ENCODE measurements at regions not wholly inside any gene's neighbourhood (a gene's known extent, or its start where the extent isn't known, plus 50 kb on each side); places are given as distances from the start of the nearest gene placed in this dataset.

DNA sequence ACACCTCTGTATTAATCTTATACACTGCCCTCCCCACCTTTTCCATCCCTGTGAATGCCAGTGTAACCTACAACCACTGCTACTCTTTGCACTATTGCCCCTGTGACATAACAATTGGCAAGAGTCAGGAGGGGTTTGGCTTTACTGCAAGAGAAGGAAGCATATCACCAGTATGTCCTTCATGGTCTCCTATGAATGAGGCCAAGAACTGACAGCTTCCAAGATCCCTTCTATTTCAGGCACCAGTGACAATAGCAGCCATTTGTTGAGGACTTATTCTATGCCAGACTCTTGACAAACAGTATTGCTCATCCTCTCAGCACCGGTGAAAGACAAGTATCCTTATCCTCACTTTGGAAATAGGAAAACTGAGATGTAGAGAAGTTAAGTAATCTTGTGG lies 363.9 kb downstream of the MID1IP1 start:
- no peak for TF ChIP-seq EZH2phosphoT487 (conservative IDR thresholded peaks at IDR 0.05; ENCODE audit: low read length)
- TF ChIP-seq, protein P1, sequence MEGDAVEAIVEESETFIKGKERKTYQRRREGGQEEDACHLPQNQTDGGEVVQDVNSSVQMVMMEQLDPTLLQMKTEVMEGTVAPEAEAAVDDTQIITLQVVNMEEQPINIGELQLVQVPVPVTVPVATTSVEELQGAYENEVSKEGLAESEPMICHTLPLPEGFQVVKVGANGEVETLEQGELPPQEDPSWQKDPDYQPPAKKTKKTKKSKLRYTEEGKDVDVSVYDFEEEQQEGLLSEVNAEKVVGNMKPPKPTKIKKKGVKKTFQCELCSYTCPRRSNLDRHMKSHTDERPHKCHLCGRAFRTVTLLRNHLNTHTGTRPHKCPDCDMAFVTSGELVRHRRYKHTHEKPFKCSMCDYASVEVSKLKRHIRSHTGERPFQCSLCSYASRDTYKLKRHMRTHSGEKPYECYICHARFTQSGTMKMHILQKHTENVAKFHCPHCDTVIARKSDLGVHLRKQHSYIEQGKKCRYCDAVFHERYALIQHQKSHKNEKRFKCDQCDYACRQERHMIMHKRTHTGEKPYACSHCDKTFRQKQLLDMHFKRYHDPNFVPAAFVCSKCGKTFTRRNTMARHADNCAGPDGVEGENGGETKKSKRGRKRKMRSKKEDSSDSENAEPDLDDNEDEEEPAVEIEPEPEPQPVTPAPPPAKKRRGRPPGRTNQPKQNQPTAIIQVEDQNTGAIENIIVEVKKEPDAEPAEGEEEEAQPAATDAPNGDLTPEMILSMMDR (IDR thresholded peaks at IDR 0.05; ENCODE audit: insufficient read depth, low read length, poor library complexity, severe bottlenecking) = no peak
- Histone ChIP-seq H3K36me3 (ENCODE audit: low read length) (no peaks in the 10 kb centered on the region), H2AFZ (ENCODE audit: low read depth, low read length, severe bottlenecking) (no peak overlapping the region), H3K9me3 (ENCODE audit: insufficient read depth, low read length) (no peaks in the 10 kb centered on the region), H4K20me1 (ENCODE audit: low read depth, low read length) (no peaks in the 10 kb centered on the region), H3K4me3 (ENCODE audit: insufficient read depth, low read length, poor library complexity, severe bottlenecking) (no peak overlapping the region), H3K4me2 (ENCODE audit: low read depth, low read length, poor library complexity, severe bottlenecking) (no peak overlapping the region), H3K27ac (ENCODE audit: low read depth, low read length) (no peak overlapping the region), H3K9ac (ENCODE audit: low read length) (no peak overlapping the region), H3F3A (ENCODE audit: insufficient read depth) (no peaks in the 10 kb centered on the region), H3K27me3 (ENCODE audit: low read length) (no peaks in the 10 kb centered on the region), H3K79me2 (ENCODE audit: insufficient read depth, low read length) (no peaks in the 10 kb centered on the region), H3K9me2 (replicated peaks; ENCODE audit: insufficient read depth, low read length) (no peaks in the 10 kb centered on the region)

DNA sequence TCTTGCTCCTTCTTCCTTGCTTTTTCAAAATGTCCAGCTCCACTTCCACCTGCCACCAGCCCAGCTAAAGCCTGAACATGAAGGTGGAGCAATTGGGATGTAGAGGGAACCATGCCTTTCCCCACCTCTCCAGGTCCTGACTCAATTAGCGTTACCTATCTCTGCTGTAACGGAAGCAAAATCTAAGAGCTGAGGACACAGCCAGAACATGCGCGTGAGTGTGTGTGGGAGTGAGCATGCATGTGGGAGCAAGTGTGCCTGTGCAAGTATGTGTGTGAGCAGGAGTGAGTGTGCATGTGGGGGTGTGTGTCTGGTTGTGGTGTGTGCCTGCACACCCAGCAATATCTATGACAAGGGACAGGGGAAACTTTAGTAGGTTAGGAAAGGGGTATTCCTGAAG lies 364.5 kb downstream of the MID1IP1 start:
- H2AFZ ChIP-seq (ENCODE audit: low read depth, low read length, severe bottlenecking) = no peak overlapping the region
- no peak overlapping the region for H3K4me2 ChIP-seq (ENCODE audit: low read depth, low read length, poor library complexity, severe bottlenecking)
- H3K9ac ChIP-seq (ENCODE audit: low read length) = no peak overlapping the region
- no peak overlapping the region for H3K27ac ChIP-seq (ENCODE audit: low read depth, low read length)
- H3K36me3 ChIP-seq (ENCODE audit: low read length) = no peaks in the 10 kb centered on the region
- no peaks in the 10 kb centered on the region for H4K20me1 ChIP-seq (ENCODE audit: low read depth, low read length)
- H3F3A ChIP-seq (ENCODE audit: insufficient read depth) = no peaks in the 10 kb centered on the region
- no peaks in the 10 kb centered on the region for H3K79me2 ChIP-seq (ENCODE audit: insufficient read depth, low read length)
- TF ChIP-seq, protein P1 (IDR thresholded peaks at IDR 0.05; ENCODE audit: insufficient read depth, low read length, poor library complexity, severe bottlenecking) = no peak
- no peak for TF ChIP-seq EZH2phosphoT487 (conservative IDR thresholded peaks at IDR 0.05; ENCODE audit: low read length)
- no peaks in the 10 kb centered on the region for H3K9me2 ChIP-seq (replicated peaks; ENCODE audit: insufficient read depth, low read length)
- H3K4me3 ChIP-seq (ENCODE audit: insufficient read depth, low read length, poor library complexity, severe bottlenecking) = no peak overlapping the region
- H3K9me3 ChIP-seq (ENCODE audit: insufficient read depth, low read length) = no peaks in the 10 kb centered on the region
- no peaks in the 10 kb centered on the region for H3K27me3 ChIP-seq (ENCODE audit: low read length)

DNA sequence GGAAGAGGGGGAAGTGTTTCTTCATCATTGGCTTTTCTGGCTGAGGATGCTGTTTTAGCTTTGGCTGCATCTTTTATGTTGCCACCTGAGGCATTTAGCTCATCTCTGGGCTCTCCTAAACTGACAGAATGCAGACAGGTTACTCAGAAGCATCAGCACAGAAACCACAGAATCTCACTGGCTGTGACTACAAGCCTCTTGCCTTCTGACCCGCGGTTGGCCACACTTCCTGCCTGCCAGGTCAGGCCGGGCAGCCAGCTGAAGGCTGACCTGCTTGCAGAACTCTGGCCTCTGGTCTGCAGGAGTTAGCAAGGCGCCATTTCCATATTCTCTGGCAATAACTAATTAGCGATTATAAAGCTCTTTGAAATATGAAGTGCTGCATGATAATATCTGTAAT lies 366.5 kb downstream of the MID1IP1 start:
- no peaks in the 10 kb centered on the region for H3K9me3 ChIP-seq (ENCODE audit: insufficient read depth, low read length)
- H3K36me3 ChIP-seq (ENCODE audit: low read length) = no peaks in the 10 kb centered on the region
- no peaks in the 10 kb centered on the region for H3K9me2 ChIP-seq (replicated peaks; ENCODE audit: insufficient read depth, low read length)
- no peaks in the 10 kb centered on the region for H3F3A ChIP-seq (ENCODE audit: insufficient read depth)
- TF ChIP-seq EZH2phosphoT487 (conservative IDR thresholded peaks at IDR 0.05; ENCODE audit: low read length) = no peak
- TF ChIP-seq, protein P1 (IDR thresholded peaks at IDR 0.05; ENCODE audit: insufficient read depth, low read length, poor library complexity, severe bottlenecking) = no peak
- no peak overlapping the region for H3K9ac ChIP-seq (ENCODE audit: low read length)
- H3K4me3 ChIP-seq (ENCODE audit: insufficient read depth, low read length, poor library complexity, severe bottlenecking) = no peak overlapping the region
- H3K27me3 ChIP-seq (ENCODE audit: low read length) = no peaks in the 10 kb centered on the region
- no peak overlapping the region for H3K4me2 ChIP-seq (ENCODE audit: low read depth, low read length, poor library complexity, severe bottlenecking)
- no peak overlapping the region for H2AFZ ChIP-seq (ENCODE audit: low read depth, low read length, severe bottlenecking)
- no peak overlapping the region for H3K27ac ChIP-seq (ENCODE audit: low read depth, low read length)
- no peaks in the 10 kb centered on the region for H4K20me1 ChIP-seq (ENCODE audit: low read depth, low read length)
- H3K79me2 ChIP-seq (ENCODE audit: insufficient read depth, low read length) = no peaks in the 10 kb centered on the region
